ENCODE measurements at regions not wholly inside any gene's neighbourhood (a gene's known extent, or its start where the extent isn't known, plus 50 kb on each side); places are given as distances from the start of the nearest gene placed in this dataset.
"Not testable (repeated sequence)": the region's sequence is repeated elsewhere in the genome, so short reads cannot be mapped to it uniquely, and the experiment has no call there.

- DNase-seq, result peak; percentile 79
These were observed 194.9 kb upstream of the OR4E1 start for GRCh38 chr14:21868442-21869046.

GRCh38 chr14:21867541-21867940 is 193.9 kb upstream of the OR4E1 start:
- no peak for DNase-seq

- no peak for DNase-seq
These were observed 192.9 kb upstream of the OR4E1 start for GRCh38 chr14:21866479-21866878.

- DNase-seq, result no peak
These were observed 189.7 kb upstream of the OR4E1 start for GRCh38 chr14:21863289-21863688.

- no peak for DNase-seq
These were observed 187.5 kb upstream of the OR4E1 start for GRCh38 chr14:21861153-21861552.

GRCh38 chr14:21860172-21860571 is 186.6 kb upstream of the OR4E1 start:
- peak; percentile 26 for DNase-seq

GRCh38 chr14:21852775-21853174 is 179.2 kb upstream of the OR4E1 start:
- no peak for DNase-seq

GRCh38 chr14:21852061-21852664 is 178.5 kb upstream of the OR4E1 start:
- DNase-seq, result peak; percentile 76

GRCh38 chr14:21846902-21847301 is 173.3 kb upstream of the OR4E1 start:
- DNase-seq, result peak; percentile 34

GRCh38 chr14:21846227-21846885 is 172.7 kb upstream of the OR4E1 start:
- peak; percentile 74 for DNase-seq

- DNase-seq, result no peak
These were observed 167.1 kb upstream of the OR4E1 start for GRCh38 chr14:21840765-21841164.

GRCh38 chr14:21833836-21834235 is 160.2 kb upstream of the OR4E1 start:
- DNase-seq, result no peak

- no peak for DNase-seq
These were observed 152.2 kb upstream of the OR4E1 start for GRCh38 chr14:21825845-21826244.

- DNase-seq, result peak; percentile 43
These were observed 151.6 kb upstream of the OR4E1 start for GRCh38 chr14:21825149-21825743.

GRCh38 chr14:21822109-21822508 is 148.5 kb upstream of the OR4E1 start:
- no peak for DNase-seq

- DNase-seq, result no peak
These were observed 147.0 kb upstream of the OR4E1 start for GRCh38 chr14:21820631-21821030.

GRCh38 chr14:21819891-21820290 is 146.3 kb upstream of the OR4E1 start:
- DNase-seq, result not testable (repeated sequence)

- not testable (repeated sequence) for DNase-seq
These were observed 143.4 kb upstream of the OR4E1 start for GRCh38 chr14:21817010-21817409.

GRCh38 chr14:21807975-21808374 is 134.4 kb upstream of the OR4E1 start:
- DNase-seq, result no peak

- no peak for DNase-seq
These were observed 131.4 kb upstream of the OR4E1 start for GRCh38 chr14:21804981-21805380.

GRCh38 chr14:21802441-21802840 is 128.8 kb upstream of the OR4E1 start:
- DNase-seq, result no peak

GRCh38 chr14:21796916-21797315 is 123.3 kb upstream of the OR4E1 start:
- DNase-seq, result no peak

- DNase-seq, result no peak
These were observed 121.8 kb upstream of the OR4E1 start for GRCh38 chr14:21795456-21795855.

GRCh38 chr14:21791749-21792148 is 118.1 kb upstream of the OR4E1 start:
- no peak for DNase-seq
